ENCODE measurements at regions not wholly inside any gene's neighbourhood (a gene's known extent, or its start where the extent isn't known, plus 50 kb on each side); places are given as distances from the start of the nearest gene placed in this dataset.
"Not testable (repeated sequence)": the region's sequence is repeated elsewhere in the genome, so short reads cannot be mapped to it uniquely, and the experiment has no call there.

DNA sequence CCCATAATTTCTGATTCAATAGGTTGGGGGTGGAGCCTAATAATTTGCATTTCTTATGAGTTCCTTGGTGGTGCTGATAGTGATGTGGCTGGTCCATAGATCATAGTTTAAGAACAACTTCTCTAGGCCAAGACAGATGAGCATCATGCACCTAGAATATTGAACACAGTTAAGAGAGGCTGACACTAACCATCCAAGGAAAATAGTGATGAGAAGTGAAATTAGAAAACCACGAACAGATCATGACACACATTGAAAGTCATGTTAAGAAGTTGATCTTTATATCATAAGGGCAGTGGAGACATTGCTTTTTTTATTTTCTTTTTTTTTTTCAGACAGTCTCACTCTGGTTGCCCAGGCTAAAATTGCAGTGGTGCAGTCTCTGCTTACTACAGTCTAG lies 205.8 kb downstream of the UBE2NL start:
- TF ChIP-seq, protein P1, sequence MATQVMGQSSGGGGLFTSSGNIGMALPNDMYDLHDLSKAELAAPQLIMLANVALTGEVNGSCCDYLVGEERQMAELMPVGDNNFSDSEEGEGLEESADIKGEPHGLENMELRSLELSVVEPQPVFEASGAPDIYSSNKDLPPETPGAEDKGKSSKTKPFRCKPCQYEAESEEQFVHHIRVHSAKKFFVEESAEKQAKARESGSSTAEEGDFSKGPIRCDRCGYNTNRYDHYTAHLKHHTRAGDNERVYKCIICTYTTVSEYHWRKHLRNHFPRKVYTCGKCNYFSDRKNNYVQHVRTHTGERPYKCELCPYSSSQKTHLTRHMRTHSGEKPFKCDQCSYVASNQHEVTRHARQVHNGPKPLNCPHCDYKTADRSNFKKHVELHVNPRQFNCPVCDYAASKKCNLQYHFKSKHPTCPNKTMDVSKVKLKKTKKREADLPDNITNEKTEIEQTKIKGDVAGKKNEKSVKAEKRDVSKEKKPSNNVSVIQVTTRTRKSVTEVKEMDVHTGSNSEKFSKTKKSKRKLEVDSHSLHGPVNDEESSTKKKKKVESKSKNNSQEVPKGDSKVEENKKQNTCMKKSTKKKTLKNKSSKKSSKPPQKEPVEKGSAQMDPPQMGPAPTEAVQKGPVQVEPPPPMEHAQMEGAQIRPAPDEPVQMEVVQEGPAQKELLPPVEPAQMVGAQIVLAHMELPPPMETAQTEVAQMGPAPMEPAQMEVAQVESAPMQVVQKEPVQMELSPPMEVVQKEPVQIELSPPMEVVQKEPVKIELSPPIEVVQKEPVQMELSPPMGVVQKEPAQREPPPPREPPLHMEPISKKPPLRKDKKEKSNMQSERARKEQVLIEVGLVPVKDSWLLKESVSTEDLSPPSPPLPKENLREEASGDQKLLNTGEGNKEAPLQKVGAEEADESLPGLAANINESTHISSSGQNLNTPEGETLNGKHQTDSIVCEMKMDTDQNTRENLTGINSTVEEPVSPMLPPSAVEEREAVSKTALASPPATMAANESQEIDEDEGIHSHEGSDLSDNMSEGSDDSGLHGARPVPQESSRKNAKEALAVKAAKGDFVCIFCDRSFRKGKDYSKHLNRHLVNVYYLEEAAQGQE (IDR thresholded peaks at IDR 0.05; ENCODE audit: insufficient read depth in 1 of 2, low read depth in 2 of 2, low read length in 1 of 2) = not testable (repeated sequence)
- not testable (repeated sequence) for TF ChIP-seq TCF7L2 (IDR thresholded peaks at IDR 0.05; ENCODE audit: low read depth, low read length); SIN3A (IDR thresholded peaks at IDR 0.05; ENCODE audit: borderline replicate concordance, insufficient read depth, low read depth, low read length); POLR2AphosphoS5 (IDR thresholded peaks at IDR 0.05; ENCODE audit: low read depth, low read length)
- TF ChIP-seq, protein P2, sequence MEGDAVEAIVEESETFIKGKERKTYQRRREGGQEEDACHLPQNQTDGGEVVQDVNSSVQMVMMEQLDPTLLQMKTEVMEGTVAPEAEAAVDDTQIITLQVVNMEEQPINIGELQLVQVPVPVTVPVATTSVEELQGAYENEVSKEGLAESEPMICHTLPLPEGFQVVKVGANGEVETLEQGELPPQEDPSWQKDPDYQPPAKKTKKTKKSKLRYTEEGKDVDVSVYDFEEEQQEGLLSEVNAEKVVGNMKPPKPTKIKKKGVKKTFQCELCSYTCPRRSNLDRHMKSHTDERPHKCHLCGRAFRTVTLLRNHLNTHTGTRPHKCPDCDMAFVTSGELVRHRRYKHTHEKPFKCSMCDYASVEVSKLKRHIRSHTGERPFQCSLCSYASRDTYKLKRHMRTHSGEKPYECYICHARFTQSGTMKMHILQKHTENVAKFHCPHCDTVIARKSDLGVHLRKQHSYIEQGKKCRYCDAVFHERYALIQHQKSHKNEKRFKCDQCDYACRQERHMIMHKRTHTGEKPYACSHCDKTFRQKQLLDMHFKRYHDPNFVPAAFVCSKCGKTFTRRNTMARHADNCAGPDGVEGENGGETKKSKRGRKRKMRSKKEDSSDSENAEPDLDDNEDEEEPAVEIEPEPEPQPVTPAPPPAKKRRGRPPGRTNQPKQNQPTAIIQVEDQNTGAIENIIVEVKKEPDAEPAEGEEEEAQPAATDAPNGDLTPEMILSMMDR (IDR thresholded peaks at IDR 0.05) = not testable (repeated sequence)

Measured in Panc1 (cell line).